H9 (cell line): ENCODE measurements at regions not wholly inside any gene's neighbourhood (a gene's known extent, or its start where the extent isn't known, plus 50 kb on each side); places are given as distances from the start of the nearest gene placed in this dataset.

Experiments
- DNase-seq: peaks from one replicate; pipeline ENCODE4 v3.0.0-alpha.2; 2017
- H2AFZ ChIP-seq: one replicate; pipeline ENCODE4 v1.6.1; 2013; ENCODE audit warnings: mild to moderate bottlenecking, low read length, control low read depth, moderate library complexity
- H2AK5ac ChIP-seq: 2 replicates; pipeline ENCODE4 v1.6.1; 2013; ENCODE audit warnings: low read length, control low read depth, mixed read lengths; ENCODE audit not compliant: insufficient read length
- H2BK120ac ChIP-seq: one replicate; pipeline ENCODE4 v1.6.1; 2013; ENCODE audit warnings: low read depth, mild to moderate bottlenecking, low read length, control low read depth, inconsistent platforms; ENCODE audit not compliant: poor library complexity, severe bottlenecking
- H2BK12ac ChIP-seq: 2 replicates; pipeline ENCODE4 v1.6.1; 2013; ENCODE audit warnings: low read length, control low read depth, mixed read lengths, low read depth; ENCODE audit not compliant: insufficient read length
- H2BK15ac ChIP-seq: 2 replicates; pipeline ENCODE4 v1.6.1; 2013; ENCODE audit warnings: low read depth, low read length, control low read depth
- H2BK20ac ChIP-seq: one replicate; pipeline ENCODE4 v1.6.1; 2013; ENCODE audit warnings: low read depth, mild to moderate bottlenecking, low read length, control low read depth, inconsistent platforms; ENCODE audit not compliant: poor library complexity, severe bottlenecking
- H2BK5ac ChIP-seq: 2 replicates; pipeline ENCODE4 v1.6.1; 2013; ENCODE audit warnings: low read length, control low read depth, mixed read lengths; ENCODE audit not compliant: insufficient read length
- H3K14ac ChIP-seq: 2 replicates; pipeline ENCODE4 v1.6.1; 2013; ENCODE audit warnings: low read length, control low read depth; ENCODE audit not compliant: insufficient read depth
- H3K18ac ChIP-seq: 2 replicates; pipeline ENCODE4 v1.6.1; 2013; ENCODE audit warnings: low read depth, mild to moderate bottlenecking, mixed read lengths, low read length, control low read depth; ENCODE audit not compliant: insufficient read length
- H3K23ac ChIP-seq: 2 replicates; pipeline ENCODE4 v1.6.1; 2013; ENCODE audit warnings: low read length, control low read depth, mixed read lengths, low read depth; ENCODE audit not compliant: insufficient read length
- H3K23me2 ChIP-seq: 2 replicates; pipeline ENCODE4 v1.6.1; 2013; ENCODE audit warnings: low read depth, mild to moderate bottlenecking, mixed read lengths, low read length, control low read depth; ENCODE audit not compliant: insufficient read length, poor library complexity, severe bottlenecking
- H3K27ac ChIP-seq: 2 replicates; pipeline ENCODE4 v1.5.1; 2013; ENCODE audit warnings: low read length, control low read depth, mixed read lengths, low read depth; ENCODE audit not compliant: insufficient read length
- H3K27me3 ChIP-seq: 2 replicates; pipeline ENCODE4 v1.6.1; 2013; ENCODE audit warnings: low read length, control low read depth, inconsistent platforms; ENCODE audit not compliant: insufficient read depth
- H3K4ac ChIP-seq: 2 replicates; pipeline ENCODE4 v1.6.1; 2013; ENCODE audit warnings: low read depth, mild to moderate bottlenecking, control low read depth, inconsistent platforms, low read length, moderate library complexity
- H3K4me1 ChIP-seq: 2 replicates; pipeline ENCODE4 v1.6.1; 2013; ENCODE audit warnings: low read length, control low read depth, inconsistent platforms; ENCODE audit not compliant: insufficient read depth
- H3K4me2 ChIP-seq: 2 replicates; pipeline ENCODE4 v1.6.1; 2013; ENCODE audit warnings: low read length, control low read depth, mixed read lengths; ENCODE audit not compliant: insufficient read length, insufficient read depth
- H3K56ac ChIP-seq: 2 replicates; pipeline ENCODE4 v1.6.1; 2013; ENCODE audit warnings: low read depth, mild to moderate bottlenecking, mixed read lengths, low read length, control low read depth; ENCODE audit not compliant: insufficient read length
- H3K79me1 ChIP-seq: 2 replicates; pipeline ENCODE4 v1.6.1; 2013; ENCODE audit warnings: low read depth, mild to moderate bottlenecking, moderate library complexity, low read length, control low read depth, inconsistent platforms; ENCODE audit not compliant: insufficient read depth, poor library complexity, severe bottlenecking
- H3K79me2 ChIP-seq: 2 replicates; pipeline ENCODE4 v1.6.1; 2013; ENCODE audit warnings: low read length, control low read depth, inconsistent platforms; ENCODE audit not compliant: insufficient read depth
- H3K9ac ChIP-seq: 2 replicates; pipeline ENCODE4 v1.6.1; 2013; ENCODE audit warnings: low read length, control low read depth, mixed read lengths; ENCODE audit not compliant: insufficient read length; ENCODE audit errors: extremely low read depth
- H3K9me3 ChIP-seq: one replicate; pipeline ENCODE4 v1.6.1; 2013; ENCODE audit warnings: low read depth, low read length, inconsistent platforms; ENCODE audit not compliant: control insufficient read depth
- H3T11ph ChIP-seq: one replicate; pipeline ENCODE4 v1.6.1; 2013; ENCODE audit warnings: mild to moderate bottlenecking, low read length, control low read depth, inconsistent platforms
- H4K20me1 ChIP-seq: one replicate; pipeline ENCODE4 v1.6.1; 2013; ENCODE audit not compliant: control insufficient read depth, insufficient read length, insufficient read depth
- H4K5ac ChIP-seq: 2 replicates; pipeline ENCODE4 v1.6.1; 2013; ENCODE audit warnings: low read depth, mild to moderate bottlenecking, mixed read lengths, low read length, control low read depth; ENCODE audit not compliant: insufficient read length
- H4K8ac ChIP-seq: replicated peaks from 2 replicates; pipeline ENCODE4 v1.6.1; 2013; ENCODE audit warnings: low read length, control low read depth, mixed read lengths, low read depth; ENCODE audit not compliant: insufficient read length
- H4K91ac ChIP-seq: 2 replicates; pipeline ENCODE4 v1.6.1; 2013; ENCODE audit warnings: low read depth, mild to moderate bottlenecking, moderate library complexity, mixed read lengths, low read length, control low read depth; ENCODE audit not compliant: insufficient read length
- H3K27ac Mint-ChIP-seq, 3 experiments: 2 replicates in 2 of 3; 3 replicates in 1 of 3; pipeline ENCODE4 v1.8.0; 2020 to 2021; ENCODE audit warnings: mixed read lengths in 3 of 3, mild to moderate bottlenecking in 1 of 3, moderate library complexity in 1 of 3
- H3K27me3 Mint-ChIP-seq: 2 replicates; pipeline ENCODE4 v1.8.0; 2021; ENCODE audit warnings: low read depth, mild to moderate bottlenecking, moderate library complexity, mixed read lengths
- H3K36me3 Mint-ChIP-seq, 3 experiments: 2 replicates in 2 of 3; 3 replicates in 1 of 3; pipeline ENCODE4 v1.8.0; 2020 to 2021; ENCODE audit warnings: low read depth in 3 of 3, mixed read lengths in 3 of 3; ENCODE audit not compliant: insufficient read depth in 1 of 3
- H3K4me1 Mint-ChIP-seq, 2 experiments: 2 replicates each; pipeline ENCODE4 v1.8.0; 2020; ENCODE audit warnings: mixed read lengths in 2 of 2
- H3K4me3 Mint-ChIP-seq, 2 experiments: 2 replicates in 1 of 2; 3 replicates in 1 of 2; pipeline ENCODE4 v1.8.0; 2020 to 2021; ENCODE audit warnings: mild to moderate bottlenecking in 2 of 2, mixed read lengths in 2 of 2, moderate library complexity in 1 of 2
- H3K9me3 Mint-ChIP-seq, 2 experiments: 2 replicates in 1 of 2; 3 replicates in 1 of 2; pipeline ENCODE4 v1.8.0; 2020; ENCODE audit warnings: mild to moderate bottlenecking in 2 of 2, mixed read lengths in 2 of 2, moderate library complexity in 1 of 2
- CTCF ChIP-seq: fragments of 200-600 bp; sonication (generic); conservative IDR thresholded peaks from 3 replicates; pipeline ENCODE4 v1.8.0; 2021; ENCODE audit warnings: antibody characterized with exemption, mild to moderate bottlenecking
- WGBS: extraction: QIAGEN DNeasy Blood & Tissue Kit; methylation state at CpG from one replicate; pipeline ENCODE4 v1.1.7; 2013; ENCODE audit warnings: missing lambda C conversion rate, low lambda C conversion rate, mixed read lengths; ENCODE audit not compliant: insufficient read length; ENCODE audit errors: extremely low coverage; 5-methylcytosine and 5-hydroxymethylcytosine counted together

- Histone ChIP-seq H2BK12ac (no peak overlapping the region), H4K8ac (no peak overlapping the region), H3K27ac (no peak overlapping the region), H2AFZ (no peak overlapping the region), H3K4me1 (no peaks in the 10 kb centered on the region), H3K23me2 (no peaks in the 10 kb centered on the region), H4K5ac (no peak overlapping the region), H3K14ac (no peak overlapping the region), H3T11ph (no peak overlapping the region), H3K9ac (no peak overlapping the region), H2BK5ac (no peak overlapping the region), H3K23ac (no peak overlapping the region), H4K20me1 (no peaks in the 10 kb centered on the region), H2BK20ac (no peak overlapping the region), H2AK5ac (no peak overlapping the region), H4K91ac (no peak overlapping the region), H3K9me3 (no peaks in the 10 kb centered on the region), H3K56ac (no peak overlapping the region), H3K79me2 (no peaks in the 10 kb centered on the region), H3K27me3 (no peaks in the 10 kb centered on the region), H2BK120ac (no peak overlapping the region), H2BK15ac (no peak overlapping the region), H3K79me1 (no peaks in the 10 kb centered on the region), H3K4me2 (no peak overlapping the region), H3K4ac (no peak overlapping the region), H3K18ac (no peak overlapping the region)
- no peaks in the 10 kb centered on the region for H3K9me3 Mint-ChIP-seq
- H3K4me1 Mint-ChIP-seq, result no peaks in the 10 kb centered on the region
- no peaks in the 10 kb centered on the region for H3K36me3 Mint-ChIP-seq
- TF ChIP-seq CTCF, result no peak
- H3K27me3 Mint-ChIP-seq, result no peaks in the 10 kb centered on the region
- WGBS, result no CpG with 5 or more reads among the region's 3 CpGs
- DNase-seq, result no peak
- no peak overlapping the region for H3K27ac Mint-ChIP-seq
- no peak overlapping the region for H3K4me3 Mint-ChIP-seq
Observed at GRCh38 chr2:159849160-159849813, 51.3 kb upstream of the CD302 start.
